ENCODE measurements at regions not wholly inside any gene's neighbourhood (a gene's known extent, or its start where the extent isn't known, plus 50 kb on each side); places are given as distances from the start of the nearest gene placed in this dataset.

- no peak for TF ChIP-seq CTCF (IDR thresholded peaks at IDR 0.05)
- no peak for TF ChIP-seq MAX (CRISPR knock-in tag; IDR thresholded peaks at IDR 0.05)
- TF ChIP-seq ATF2 (CRISPR knock-in tag; IDR thresholded peaks at IDR 0.05; ENCODE audit: borderline replicate concordance, low read depth) = no peak
- no peak for TF ChIP-seq TCF7 (CRISPR knock-in tag; IDR thresholded peaks at IDR 0.05; ENCODE audit: low read depth)
- TF ChIP-seq TP53 (CRISPR knock-in tag; IDR thresholded peaks at IDR 0.05) = no peak
- no peak for TF ChIP-seq NR3C1 (CRISPR knock-in tag; conservative IDR thresholded peaks at IDR 0.05; ENCODE audit: low read depth)
- TF ChIP-seq MYBL2 (CRISPR knock-in tag; IDR thresholded peaks at IDR 0.05) = no peak
These were observed 235.3 kb downstream of the CSNK2A3 start for GRCh38 chr11:11117730-11118129.
